HCT116 (cell line): ENCODE measurements at regions not wholly inside any gene's neighbourhood (a gene's known extent, or its start where the extent isn't known, plus 50 kb on each side); places are given as distances from the start of the nearest gene placed in this dataset.

Experiments used
- ATAC-seq: fragments of 200-7000 bp; cut with Tn5 transposase; 2 replicates; pipeline ENCODE4 v1.9.1; 2020; ENCODE audit warnings: mild to moderate bottlenecking, moderate library complexity
- BruUV-seq: library from RNA; stranded (reverse); fragments of 400-500 nt; replicated peaks from 2 replicates; lab custom pipeline; 2021; lab: Mats Ljungman, UMichigan
- CTCF ChIA-PET: fragments of 300-600 bp; sonication (Branson Sonifier 250); formaldehyde crosslinking; loops from one replicate; lab custom pipeline; 2021; ENCODE audit warnings: antibody characterized with exemption; lab: Charles Lee
- POLR2A ChIA-PET: fragments of 300-600, 350-600 bp; sonication (Branson Sonifier 250); formaldehyde crosslinking; loops from one replicate; lab custom pipeline; 2021; ENCODE audit warnings: antibody characterized with exemption; lab: Charles Lee
- RAD21 ChIA-PET, 2 experiments: fragments of 300-600 bp; sonication (Branson Sonifier 250); formaldehyde crosslinking; loops; one replicate each; lab custom pipeline; 2023; ENCODE audit warnings: low total read pairs in 2 of 2; ENCODE audit not compliant: uncharacterized antibody in 2 of 2, unreplicated experiment in 2 of 2, low non-redundant PET in 1 of 2; lab: Charles Lee
- DNase-seq: peaks from one replicate; pipeline ENCODE4 v3.0.0-alpha.2; 2010; ENCODE audit warnings: low read depth, low spot score
- H2AFZ ChIP-seq: fragments of 200-600 bp; shearing (Covaris generic), sonication (generic); 2 replicates; pipeline ENCODE4 v1.6.1; 2017; ENCODE audit warnings: low read depth, mixed run types, mixed read lengths, antibody characterized with exemption, low read length; ENCODE audit not compliant: poor library complexity, severe bottlenecking
- H3K27ac ChIP-seq: 2 replicates; pipeline ENCODE4 v1.5.1; 2012; ENCODE audit warnings: low read depth, low read length
- H3K27me3 ChIP-seq: fragments of 200-600 bp; sonication (generic); 2 replicates; pipeline ENCODE4 v1.6.1; 2016; ENCODE audit warnings: mixed run types, low read length, mixed read lengths; ENCODE audit not compliant: insufficient read depth
- H3K36me3 ChIP-seq, 2 experiments: fragments of 200-500 bp in 1 of 2; fragments of 200-600 bp in 1 of 2; sonication (Bioruptor generic) in 1 of 2; sonication (generic) in 1 of 2; 2 replicates each; pipeline versions ENCODE4 v1.5.1 to v1.6.1; 2014 to 2016; ENCODE audit warnings: low read length in 2 of 2, inconsistent platforms in 1 of 2, mixed read lengths in 1 of 2, mixed run types in 1 of 2; ENCODE audit not compliant: insufficient read depth in 2 of 2, control insufficient read depth in 1 of 2
- H3K4me1 ChIP-seq, 2 experiments: fragments of 200-600 bp in 1 of 2; sonication (generic) in 1 of 2; 2 replicates each; pipeline versions ENCODE4 v1.5.1 to v1.6.1; 2012 to 2017; ENCODE audit warnings: low read length in 2 of 2, inconsistent platforms in 1 of 2, mild to moderate bottlenecking in 1 of 2, mixed read lengths in 1 of 2, mixed run types in 1 of 2, moderate library complexity in 1 of 2; ENCODE audit not compliant: insufficient read depth in 2 of 2, control insufficient read depth in 1 of 2
- H3K4me2 ChIP-seq: fragments of 200-600 bp; sonication (generic); 2 replicates; pipeline ENCODE4 v1.6.1; 2017; ENCODE audit warnings: mixed run types, low read length, mixed read lengths
- H3K4me3 ChIP-seq, 2 experiments: fragments of 200-600 bp in 1 of 2; sonication (generic) in 1 of 2; replicated peaks in 1 of 2; 2 replicates each; pipeline ENCODE4 v1.5.1; 2011 to 2016; ENCODE audit warnings: low read length in 2 of 2, control low read depth in 1 of 2, low read depth in 1 of 2, mild to moderate bottlenecking in 1 of 2, mixed read lengths in 1 of 2, mixed run types in 1 of 2
- H3K79me2 ChIP-seq: fragments of 200-600 bp; sonication (generic); 2 replicates; pipeline ENCODE4 v1.6.1; 2017; ENCODE audit warnings: mild to moderate bottlenecking, mixed run types, low read length, moderate library complexity, mixed read lengths; ENCODE audit not compliant: insufficient read depth
- H3K9ac ChIP-seq: fragments of 200-600 bp; sonication (generic); 2 replicates; pipeline ENCODE4 v1.6.1; 2016; ENCODE audit warnings: low read length, mixed read lengths
- H3K9me2 ChIP-seq: fragments of 200-600 bp; sonication (generic), shearing (Covaris generic); 2 replicates; pipeline ENCODE4 v1.6.1; 2017; ENCODE audit warnings: mixed run types, mild to moderate bottlenecking, moderate library complexity; ENCODE audit not compliant: insufficient read depth
- H3K9me3 ChIP-seq, 2 experiments: fragments of 200-500 bp in 1 of 2; fragments of 200-600 bp in 1 of 2; sonication (Bioruptor generic) in 1 of 2; sonication (generic) in 1 of 2; 2 replicates each; pipeline ENCODE4 v1.6.1; 2014 to 2017; ENCODE audit warnings: low read length in 2 of 2, mixed read lengths in 2 of 2, inconsistent platforms in 1 of 2, low read depth in 1 of 2, mild to moderate bottlenecking in 1 of 2, mixed run types in 1 of 2, moderate library complexity in 1 of 2; ENCODE audit not compliant: control insufficient read depth in 1 of 2, insufficient read depth in 1 of 2
- H4K20me1 ChIP-seq: fragments of 200-600 bp; sonication (generic), shearing (Covaris generic); 2 replicates; pipeline ENCODE4 v1.6.1; 2017; ENCODE audit warnings: mixed run types, mild to moderate bottlenecking, moderate library complexity; ENCODE audit not compliant: insufficient read depth
- CBX3 ChIP-seq: IDR thresholded peaks from 2 replicates; pipeline ENCODE4 v1.6.1; 2012; ENCODE audit warnings: low read depth
- EGR1 ChIP-seq: IDR thresholded peaks from 2 replicates; pipeline ENCODE4 v1.6.1; 2012; ENCODE audit warnings: low read depth
- ELF1 ChIP-seq: IDR thresholded peaks from 2 replicates; pipeline ENCODE4 v1.6.1; 2012; ENCODE audit warnings: low read depth, borderline replicate concordance
- FOSL1 ChIP-seq: IDR thresholded peaks from 2 replicates; pipeline ENCODE4 v1.6.1; 2012; ENCODE audit warnings: low read depth
- POLR2AphosphoS5 ChIP-seq: IDR thresholded peaks from 2 replicates; pipeline ENCODE4 v1.6.1; 2011; ENCODE audit warnings: mild to moderate bottlenecking, low read depth, low read length, moderate library complexity
- SRF ChIP-seq: IDR thresholded peaks from 2 replicates; pipeline ENCODE4 v1.6.1; 2012; ENCODE audit warnings: low read depth
- TCF7L2 ChIP-seq: IDR thresholded peaks from 2 replicates; pipeline ENCODE4 v1.7.0; 2011; ENCODE audit warnings: borderline replicate concordance, inconsistent platforms; ENCODE audit not compliant: insufficient read depth, insufficient read length; ENCODE audit errors: extremely low read depth
- ZFX ChIP-seq: fragments of 450-650 bp; IDR thresholded peaks from 2 replicates; pipeline ENCODE4 v1.6.1; 2017
- intact Hi-C: fragments of 100-400 bp; cut with micrococcal nuclease; formaldehyde crosslinking; loops from 2 replicates; pipeline ENCODE4 v1.10.0; 2022
- TF ChIP-seq, protein P1 (sequence below): IDR thresholded peaks from 2 replicates; pipeline ENCODE4 v1.6.1; 2012; ENCODE audit warnings: low read depth
- TF ChIP-seq, protein P2 (sequence below): IDR thresholded peaks from 2 replicates; pipeline ENCODE4 v1.6.1; 2011; ENCODE audit warnings: mild to moderate bottlenecking, low read length, moderate library complexity; ENCODE audit not compliant: insufficient replicate concordance; ENCODE audit errors: extremely low read depth

DNA sequence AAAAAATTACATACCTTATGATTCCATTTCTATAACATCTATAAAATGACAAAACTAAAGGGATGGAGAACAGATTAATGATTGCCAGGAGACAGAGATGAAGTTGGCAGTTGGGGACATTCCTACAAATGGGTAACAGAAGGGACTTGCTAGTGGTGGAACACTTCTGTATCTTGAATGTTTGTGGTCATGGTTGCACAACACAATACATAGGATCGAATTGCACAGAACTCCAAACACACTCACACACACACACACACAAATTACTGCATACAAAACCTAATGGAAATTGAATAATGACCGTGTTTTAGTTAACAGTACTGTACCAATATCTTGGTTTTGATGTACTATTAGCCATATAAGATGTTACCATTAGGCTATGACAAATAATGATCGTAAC is 330.7 kb upstream of the POU5F2 start:
- no peak overlapping the region for H3K27ac ChIP-seq
- H4K20me1 ChIP-seq = no peaks in the 10 kb centered on the region
- H3K27me3 ChIP-seq = no peaks in the 10 kb centered on the region
- H3K4me2 ChIP-seq = no peak overlapping the region
- TF ChIP-seq ELF1 (no peak), POLR2AphosphoS5 (no peak), ZFX (no peak), CBX3 (no peak), EGR1 (no peak), TCF7L2 (no peak), SRF (no peak), FOSL1 (no peak)
- TF ChIP-seq, protein P1, sequence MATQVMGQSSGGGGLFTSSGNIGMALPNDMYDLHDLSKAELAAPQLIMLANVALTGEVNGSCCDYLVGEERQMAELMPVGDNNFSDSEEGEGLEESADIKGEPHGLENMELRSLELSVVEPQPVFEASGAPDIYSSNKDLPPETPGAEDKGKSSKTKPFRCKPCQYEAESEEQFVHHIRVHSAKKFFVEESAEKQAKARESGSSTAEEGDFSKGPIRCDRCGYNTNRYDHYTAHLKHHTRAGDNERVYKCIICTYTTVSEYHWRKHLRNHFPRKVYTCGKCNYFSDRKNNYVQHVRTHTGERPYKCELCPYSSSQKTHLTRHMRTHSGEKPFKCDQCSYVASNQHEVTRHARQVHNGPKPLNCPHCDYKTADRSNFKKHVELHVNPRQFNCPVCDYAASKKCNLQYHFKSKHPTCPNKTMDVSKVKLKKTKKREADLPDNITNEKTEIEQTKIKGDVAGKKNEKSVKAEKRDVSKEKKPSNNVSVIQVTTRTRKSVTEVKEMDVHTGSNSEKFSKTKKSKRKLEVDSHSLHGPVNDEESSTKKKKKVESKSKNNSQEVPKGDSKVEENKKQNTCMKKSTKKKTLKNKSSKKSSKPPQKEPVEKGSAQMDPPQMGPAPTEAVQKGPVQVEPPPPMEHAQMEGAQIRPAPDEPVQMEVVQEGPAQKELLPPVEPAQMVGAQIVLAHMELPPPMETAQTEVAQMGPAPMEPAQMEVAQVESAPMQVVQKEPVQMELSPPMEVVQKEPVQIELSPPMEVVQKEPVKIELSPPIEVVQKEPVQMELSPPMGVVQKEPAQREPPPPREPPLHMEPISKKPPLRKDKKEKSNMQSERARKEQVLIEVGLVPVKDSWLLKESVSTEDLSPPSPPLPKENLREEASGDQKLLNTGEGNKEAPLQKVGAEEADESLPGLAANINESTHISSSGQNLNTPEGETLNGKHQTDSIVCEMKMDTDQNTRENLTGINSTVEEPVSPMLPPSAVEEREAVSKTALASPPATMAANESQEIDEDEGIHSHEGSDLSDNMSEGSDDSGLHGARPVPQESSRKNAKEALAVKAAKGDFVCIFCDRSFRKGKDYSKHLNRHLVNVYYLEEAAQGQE = no peak
- TF ChIP-seq, protein P2, sequence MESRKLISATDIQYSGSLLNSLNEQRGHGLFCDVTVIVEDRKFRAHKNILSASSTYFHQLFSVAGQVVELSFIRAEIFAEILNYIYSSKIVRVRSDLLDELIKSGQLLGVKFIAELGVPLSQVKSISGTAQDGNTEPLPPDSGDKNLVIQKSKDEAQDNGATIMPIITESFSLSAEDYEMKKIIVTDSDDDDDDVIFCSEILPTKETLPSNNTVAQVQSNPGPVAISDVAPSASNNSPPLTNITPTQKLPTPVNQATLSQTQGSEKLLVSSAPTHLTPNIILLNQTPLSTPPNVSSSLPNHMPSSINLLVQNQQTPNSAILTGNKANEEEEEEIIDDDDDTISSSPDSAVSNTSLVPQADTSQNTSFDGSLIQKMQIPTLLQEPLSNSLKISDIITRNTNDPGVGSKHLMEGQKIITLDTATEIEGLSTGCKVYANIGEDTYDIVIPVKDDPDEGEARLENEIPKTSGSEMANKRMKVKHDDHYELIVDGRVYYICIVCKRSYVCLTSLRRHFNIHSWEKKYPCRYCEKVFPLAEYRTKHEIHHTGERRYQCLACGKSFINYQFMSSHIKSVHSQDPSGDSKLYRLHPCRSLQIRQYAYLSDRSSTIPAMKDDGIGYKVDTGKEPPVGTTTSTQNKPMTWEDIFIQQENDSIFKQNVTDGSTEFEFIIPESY = no peak
- DNase-seq (no peak), ATAC-seq (no peak)
- ChIA-PET RAD21 (no interaction called here), CTCF (no interaction called here), POLR2A (no interaction called here)
- peaks cover under 1 to 6% of the 10 kb centered on the region in 2 experiments; a peak in 2 of 4 replicates for H3K9me3 ChIP-seq
- H2AFZ ChIP-seq = no peak overlapping the region
- no TSS peak for BruUV-seq
- no peak overlapping the region for H3K9ac ChIP-seq
- no peaks in the 10 kb centered on the region for H3K4me1 ChIP-seq
- H3K36me3 ChIP-seq = no peaks in the 10 kb centered on the region
- H3K9me2 ChIP-seq = no peaks in the 10 kb centered on the region
- intact Hi-C loops = no loop called here
- H3K4me3 ChIP-seq = no peak overlapping the region
- 0 out of 2 replicates have a peak, but pooled peaks cover 3% of the 10 kb centered on the region for H3K79me2 ChIP-seq
